ENCODE measurements at regions not wholly inside any gene's neighbourhood (a gene's known extent, or its start where the extent isn't known, plus 50 kb on each side); places are given as distances from the start of the nearest gene placed in this dataset.
A peak's percentile ranks its signal among the peaks of the same experiment; 100 is the strongest.

- TF ChIP-seq, protein P1, sequence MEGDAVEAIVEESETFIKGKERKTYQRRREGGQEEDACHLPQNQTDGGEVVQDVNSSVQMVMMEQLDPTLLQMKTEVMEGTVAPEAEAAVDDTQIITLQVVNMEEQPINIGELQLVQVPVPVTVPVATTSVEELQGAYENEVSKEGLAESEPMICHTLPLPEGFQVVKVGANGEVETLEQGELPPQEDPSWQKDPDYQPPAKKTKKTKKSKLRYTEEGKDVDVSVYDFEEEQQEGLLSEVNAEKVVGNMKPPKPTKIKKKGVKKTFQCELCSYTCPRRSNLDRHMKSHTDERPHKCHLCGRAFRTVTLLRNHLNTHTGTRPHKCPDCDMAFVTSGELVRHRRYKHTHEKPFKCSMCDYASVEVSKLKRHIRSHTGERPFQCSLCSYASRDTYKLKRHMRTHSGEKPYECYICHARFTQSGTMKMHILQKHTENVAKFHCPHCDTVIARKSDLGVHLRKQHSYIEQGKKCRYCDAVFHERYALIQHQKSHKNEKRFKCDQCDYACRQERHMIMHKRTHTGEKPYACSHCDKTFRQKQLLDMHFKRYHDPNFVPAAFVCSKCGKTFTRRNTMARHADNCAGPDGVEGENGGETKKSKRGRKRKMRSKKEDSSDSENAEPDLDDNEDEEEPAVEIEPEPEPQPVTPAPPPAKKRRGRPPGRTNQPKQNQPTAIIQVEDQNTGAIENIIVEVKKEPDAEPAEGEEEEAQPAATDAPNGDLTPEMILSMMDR (IDR thresholded peaks at IDR 0.05): no peak; the same call in 1 of the 2 replicates
- no peak for TF ChIP-seq ZFX (IDR thresholded peaks at IDR 0.05; ENCODE audit: borderline replicate concordance)
- no peak overlapping the region for H3K27ac ChIP-seq
These were observed 405.6 kb downstream of the FAM47A start for GRCh38 chrX:33726281-33727160.

DNA sequence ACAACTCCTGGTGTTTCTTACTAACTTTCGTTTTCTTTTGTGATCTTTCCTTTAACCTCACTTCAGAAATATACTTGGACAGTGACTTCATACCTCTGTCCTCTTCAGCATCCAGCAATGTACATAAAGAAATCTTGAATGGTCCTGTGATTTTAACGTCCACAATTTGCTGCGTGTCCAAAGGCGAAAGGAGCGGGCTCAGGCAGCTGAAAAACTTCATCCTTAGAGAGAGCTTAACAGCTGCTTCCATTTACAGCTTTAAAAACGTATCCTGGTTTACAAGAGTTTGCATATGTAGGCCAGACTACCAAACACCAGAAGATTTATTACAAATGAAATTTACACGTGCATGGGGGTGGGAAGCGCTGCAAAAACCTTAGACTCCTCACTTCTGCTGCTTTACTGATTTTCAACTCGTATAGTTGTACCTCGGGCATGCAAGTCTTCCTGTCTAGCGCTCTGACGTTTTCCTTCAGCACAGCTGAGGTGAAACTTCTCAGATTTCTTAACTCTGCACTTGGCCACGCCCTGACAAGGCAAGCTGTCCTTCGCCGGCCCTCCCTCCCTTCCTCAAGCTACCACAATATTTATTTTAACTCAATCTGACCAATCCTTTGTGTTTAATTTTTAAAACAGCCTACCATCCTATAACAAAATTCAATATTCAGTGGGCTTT, 406.4 kb downstream of the FAM47A start:
- TF ChIP-seq ZFX (IDR thresholded peaks at IDR 0.05; ENCODE audit: borderline replicate concordance): no peak
- TF ChIP-seq, protein P1 (IDR thresholded peaks at IDR 0.05): no peak
- peak overlapping the region; percentile 48; the same call in 1 of the 2 replicates for H3K27ac ChIP-seq

DNA sequence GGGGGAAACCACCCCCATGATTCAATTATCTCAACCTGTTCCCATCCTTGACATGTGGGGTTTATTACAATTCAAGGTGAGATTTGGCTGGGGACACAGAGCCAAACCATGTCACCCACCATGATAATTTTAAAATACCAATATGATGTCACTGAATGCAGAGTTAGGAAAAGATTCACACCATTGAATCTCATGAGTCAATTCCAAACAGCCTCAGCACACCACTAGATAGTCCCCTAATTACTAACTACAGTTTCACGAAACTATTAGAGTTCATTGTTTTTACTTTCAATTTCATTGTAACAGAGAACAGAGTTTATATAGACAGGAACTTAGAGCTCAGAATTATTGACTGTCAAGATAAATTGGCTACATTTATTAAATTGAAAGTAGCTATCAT, 410.2 kb downstream of the FAM47A start:
- H3K27ac ChIP-seq: no peak overlapping the region
- no peak for TF ChIP-seq ZFX (IDR thresholded peaks at IDR 0.05; ENCODE audit: borderline replicate concordance)
- TF ChIP-seq, protein P1 (IDR thresholded peaks at IDR 0.05): no peak

DNA sequence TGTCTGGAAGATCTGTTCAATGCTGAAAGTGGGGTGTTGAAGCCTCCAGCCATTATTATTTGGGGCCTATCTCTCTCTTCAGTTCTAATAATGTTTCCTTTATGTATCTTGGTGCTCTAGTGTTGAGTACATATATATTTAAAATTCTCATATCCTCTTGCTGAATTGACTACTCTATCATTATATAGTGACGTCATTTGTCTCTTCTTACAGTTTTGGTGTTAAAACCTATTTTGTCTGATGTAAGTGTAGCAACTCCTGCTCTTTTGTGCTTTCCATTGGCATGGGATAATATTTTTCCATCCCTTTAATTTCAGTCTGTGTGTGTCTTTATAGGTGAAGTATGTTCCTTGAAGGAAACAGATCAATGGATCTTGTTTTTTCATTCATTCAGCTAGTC, 446.0 kb downstream of the FAM47A start:
- no peak overlapping the region for H3K27ac ChIP-seq
- TF ChIP-seq, protein P1 (IDR thresholded peaks at IDR 0.05): no peak
- no peak for TF ChIP-seq ZFX (IDR thresholded peaks at IDR 0.05; ENCODE audit: borderline replicate concordance)
